GM18861 (cell line): ENCODE measurements at regions not wholly inside any gene's neighbourhood (a gene's known extent, or its start where the extent isn't known, plus 50 kb on each side); places are given as distances from the start of the nearest gene placed in this dataset.

Experiments
- ATAC-seq: cut with Tn5 transposase; IDR thresholded peaks from one replicate; pipeline ENCODE4 v1.9.1; 2021; ENCODE audit not compliant: unreplicated experiment

- ATAC-seq, result no peak
These were observed 460.6 kb downstream of the KCNJ2 start for GRCh38 chr17:70629902-70630301.

DNA sequence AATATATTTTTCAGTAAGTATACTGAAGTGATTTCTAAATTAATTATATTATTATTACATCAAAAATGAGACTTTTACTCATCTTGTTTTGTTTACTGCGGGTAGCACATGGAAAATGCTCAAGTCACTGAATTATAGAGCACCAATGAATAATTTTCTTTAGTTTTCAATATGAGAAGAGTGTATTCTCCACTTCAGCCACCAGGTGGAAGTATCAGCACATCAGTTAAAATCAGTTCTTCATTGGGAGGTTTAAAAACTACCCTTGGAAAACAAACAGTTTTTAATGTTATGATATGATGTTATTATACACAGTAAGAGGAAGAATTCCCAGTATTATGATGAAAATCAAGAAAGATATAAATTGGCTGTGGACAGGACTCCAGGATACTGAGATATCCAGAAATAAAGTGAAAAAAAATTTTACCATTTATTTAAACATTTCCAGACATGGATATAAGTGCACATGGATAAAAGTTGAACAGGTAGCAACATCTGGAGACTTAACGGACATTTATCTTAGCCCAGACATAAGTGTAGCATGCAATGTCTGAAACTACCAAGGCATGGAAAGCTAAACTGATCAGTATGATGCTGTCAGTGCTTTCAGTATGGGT, 467.3 kb downstream of the KCNJ2 start:
- ATAC-seq, result peak; percentile 69

DNA sequence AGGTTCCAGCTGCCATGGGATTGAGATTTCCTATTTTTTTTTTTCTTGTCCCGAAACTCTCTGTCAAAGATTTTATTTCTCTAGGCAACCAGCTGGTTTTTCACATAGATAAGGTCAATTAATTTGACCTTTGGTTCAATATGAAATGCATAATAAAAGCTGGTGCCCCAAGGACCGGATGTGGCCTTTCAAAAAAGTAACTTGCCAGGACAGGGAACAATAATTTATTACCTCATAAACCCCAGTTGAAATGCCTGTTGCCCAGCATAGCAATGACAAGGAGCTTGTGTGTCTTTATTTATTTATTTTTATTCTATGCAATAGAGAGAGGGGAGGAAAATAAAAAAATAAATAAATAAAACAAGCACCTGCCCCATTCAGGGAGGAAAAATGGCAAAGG, 472.7 kb downstream of the KCNJ2 start:
- no peak for ATAC-seq

DNA sequence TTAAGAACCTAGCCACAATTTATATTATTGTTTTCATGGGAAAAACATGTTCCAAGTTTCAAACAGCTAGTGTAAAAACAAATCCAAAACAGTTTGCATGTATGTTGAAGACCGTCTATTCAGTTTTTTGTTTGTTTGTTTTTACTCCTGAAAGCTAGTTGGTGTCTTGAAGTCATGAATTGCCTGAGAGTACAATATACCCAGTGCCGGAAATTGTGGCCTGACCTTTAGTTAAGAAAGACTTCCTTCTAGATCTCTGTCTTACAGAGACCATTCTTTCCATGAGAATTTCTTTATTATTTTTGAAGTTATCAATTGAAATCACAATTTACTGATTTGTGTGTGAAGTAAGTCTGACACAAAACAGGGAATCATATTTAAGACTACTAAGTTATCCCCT, 474.8 kb downstream of the KCNJ2 start:
- ATAC-seq, result no peak

GRCh38 chr17:70646673-70647072, 477.3 kb downstream of the KCNJ2 start:
- ATAC-seq, result no peak

GRCh38 chr17:70648166-70648565, 478.8 kb downstream of the KCNJ2 start:
- ATAC-seq, result no peak

- no peak for ATAC-seq
These were observed 484.5 kb downstream of the KCNJ2 start for GRCh38 chr17:70653850-70654249.

- ATAC-seq, result no peak
These were observed 485.4 kb downstream of the KCNJ2 start for GRCh38 chr17:70654706-70655105.

DNA sequence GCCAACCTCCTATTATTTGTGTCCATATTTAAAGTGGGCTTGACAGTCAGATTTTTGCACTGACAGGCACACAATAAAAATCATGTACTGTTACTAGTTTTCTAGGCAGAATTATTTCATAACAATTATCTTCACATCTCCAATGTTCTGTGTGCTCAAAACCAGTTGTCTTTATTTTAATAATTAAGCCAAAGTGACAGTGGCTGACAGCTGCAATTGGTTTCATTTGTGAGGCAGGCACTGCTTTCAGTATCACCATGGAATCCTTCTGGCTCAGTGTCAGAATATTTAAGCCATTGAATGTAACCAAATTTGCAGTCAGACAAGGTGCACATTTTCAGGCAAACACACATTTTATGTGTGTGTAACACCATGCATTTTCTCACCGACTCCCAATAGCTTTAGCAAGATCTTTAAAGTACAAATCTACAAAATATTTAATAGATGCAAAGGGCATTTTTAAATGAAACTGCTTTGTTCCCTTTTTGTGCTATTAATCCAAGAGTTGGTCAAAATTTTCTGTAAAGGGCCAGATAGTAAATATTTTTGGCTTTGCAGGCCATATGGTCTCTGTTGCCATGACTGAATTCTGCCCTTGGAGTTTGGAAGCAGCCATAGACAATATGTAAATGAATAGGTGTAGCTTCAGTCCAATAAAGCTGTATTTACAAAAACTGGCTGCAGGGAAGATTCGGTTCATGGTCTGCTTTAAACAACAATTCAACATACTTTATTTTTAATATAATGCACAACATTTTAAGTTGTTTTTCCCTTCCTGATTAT, 486.0 kb downstream of the KCNJ2 start:
- ATAC-seq, result peak; percentile 49

DNA sequence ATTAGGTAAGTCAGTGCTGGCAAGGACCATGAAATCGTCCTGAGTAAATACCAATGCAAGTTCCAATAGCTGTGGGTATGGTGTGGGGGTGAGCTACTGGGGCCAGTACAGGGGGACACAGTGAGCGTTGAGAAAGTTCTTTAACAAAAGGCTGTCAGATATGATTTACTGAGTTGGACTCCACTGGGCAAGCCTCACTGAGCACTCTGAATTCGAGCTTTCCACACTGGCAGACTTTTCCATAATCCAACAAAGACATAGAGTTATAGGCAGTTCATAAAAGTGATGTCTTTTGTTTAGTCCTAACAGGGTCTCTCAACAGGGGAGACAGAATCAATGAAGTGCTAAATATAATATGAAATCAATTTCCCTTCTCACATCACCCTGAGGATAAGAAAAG, 489.0 kb downstream of the KCNJ2 start:
- ATAC-seq, result no peak

- ATAC-seq, result no peak
These were observed 489.5 kb downstream of the KCNJ2 start for GRCh38 chr17:70658840-70659239.

- no peak for ATAC-seq
These were observed 492.2 kb downstream of the KCNJ2 start for GRCh38 chr17:70661342-70662222.

- ATAC-seq, result no peak
These were observed 499.1 kb downstream of the KCNJ2 start for GRCh38 chr17:70668276-70668937.

DNA sequence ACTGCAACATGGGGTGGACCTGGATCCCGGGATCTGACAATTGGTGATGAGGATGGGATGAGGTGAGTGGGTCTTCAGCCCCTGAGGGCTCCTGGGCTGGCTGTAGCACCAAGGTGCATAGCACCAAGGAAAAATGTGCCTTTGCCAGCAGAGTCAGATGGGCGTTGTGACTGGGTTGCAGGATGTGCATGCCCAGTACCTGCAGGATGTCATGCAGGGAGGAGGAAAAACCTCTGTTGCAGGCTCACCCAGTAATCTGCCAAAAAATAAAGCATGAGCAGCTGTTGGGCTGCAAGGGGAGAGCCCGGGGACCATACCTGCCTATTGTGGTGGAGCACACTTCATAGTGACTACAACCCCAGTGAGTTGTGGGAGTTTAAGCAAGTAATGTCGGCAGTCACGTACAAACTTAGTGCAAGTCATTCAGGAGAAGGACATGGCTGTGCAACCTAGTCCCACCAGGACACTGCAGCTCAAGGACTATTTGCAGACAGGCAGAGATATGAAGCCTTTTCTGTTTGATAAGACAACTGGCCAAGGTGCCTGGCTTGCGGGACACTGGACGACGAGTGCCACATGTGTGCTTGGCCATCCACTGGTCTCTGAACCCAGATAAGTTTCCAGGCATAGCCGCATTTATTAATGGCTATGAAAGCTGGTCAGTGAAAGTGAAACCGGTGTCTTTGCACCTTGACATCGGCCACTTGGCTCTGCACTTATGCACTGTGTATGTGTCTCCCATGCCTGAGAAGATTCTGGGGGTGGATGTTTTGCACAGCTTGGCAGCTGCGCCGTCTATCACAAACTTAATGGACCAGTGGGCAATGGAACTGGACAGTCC, 499.8 kb downstream of the KCNJ2 start:
- no peak for ATAC-seq

GRCh38 chr17:70674061-70674460, 504.7 kb downstream of the KCNJ2 start:
- ATAC-seq, result no peak

- ATAC-seq, result no peak
These were observed 505.8 kb downstream of the KCNJ2 start for GRCh38 chr17:70675070-70675590.

GRCh38 chr17:70677783-70678647, 508.7 kb downstream of the KCNJ2 start:
- ATAC-seq, result no peak

DNA sequence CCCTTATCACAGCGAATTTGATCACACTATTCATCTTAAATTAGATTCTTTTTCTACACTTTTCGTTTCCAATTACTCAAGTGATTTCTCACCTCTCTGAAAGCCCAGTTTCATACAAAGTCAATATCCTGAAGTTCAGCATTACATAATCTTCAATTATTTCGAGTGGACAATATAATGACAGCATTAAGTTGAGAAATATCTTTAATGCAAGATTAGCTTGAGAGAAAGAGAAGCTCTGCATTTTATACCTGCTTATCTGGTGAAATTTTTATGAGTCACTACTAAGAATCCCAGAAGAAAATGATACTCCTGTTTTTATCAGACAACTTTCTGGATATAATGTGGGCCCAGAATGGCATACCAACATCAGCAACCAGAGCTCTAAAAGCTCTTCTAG, 509.6 kb downstream of the KCNJ2 start:
- no peak for ATAC-seq

DNA sequence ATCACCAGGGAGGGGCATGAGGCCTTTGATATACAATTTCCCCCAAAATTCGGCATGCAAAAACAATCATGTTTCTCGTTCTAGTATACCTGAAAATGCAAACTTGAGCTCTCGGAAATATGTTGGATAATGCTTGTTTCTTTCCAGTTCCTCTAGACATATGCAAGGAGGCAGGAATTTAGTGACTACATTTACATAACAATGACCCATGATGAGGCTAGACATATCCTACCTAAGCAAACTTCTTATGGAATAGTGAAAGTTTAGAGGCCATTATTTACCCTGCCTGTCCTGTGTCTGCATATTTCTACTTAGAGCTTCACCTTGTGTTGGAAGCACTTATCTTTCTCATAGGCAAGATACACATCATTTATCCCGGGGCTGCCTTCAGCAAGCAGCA, 514.6 kb downstream of the KCNJ2 start:
- no peak for ATAC-seq
